K562 (cell line): ENCODE measurements at regions not wholly inside any gene's neighbourhood (a gene's known extent, or its start where the extent isn't known, plus 50 kb on each side); places are given as distances from the start of the nearest gene placed in this dataset.

Experiments used
- ATAC-seq: fragments of 200-7000 bp; cut with Tn5 transposase; 3 replicates; pipeline ENCODE4 v1.9.1; 2020; ENCODE audit warnings: moderate library complexity
- BruUV-seq: library from RNA; stranded (reverse); fragments of 400-500 nt; replicated peaks from 2 replicates; lab custom pipeline; 2021; lab: Mats Ljungman, UMichigan
- CTCF ChIA-PET: fragments of 300-600 bp; formaldehyde crosslinking; extraction: SDS; loops from one replicate; lab custom pipeline; 2021; ENCODE audit warnings: low intra/inter-chr PET ratio; lab: Yijun Ruan, JAX
- POLR2A ChIA-PET: fragments of 300-600, 350-650 bp; sonication (Branson Sonifier 250); formaldehyde crosslinking; extraction: SDS; loops from one replicate; lab custom pipeline; 2021; ENCODE audit warnings: antibody characterized with exemption, inconsistent platforms; lab: Yijun Ruan, JAX
- DNase-seq, 4 experiments: peaks; one replicate each; pipeline versions ENCODE4 v3.0.0 to v3.0.0-alpha.2; 2011 to 2018; ENCODE audit warnings: low spot score in 3 of 4, mixed read lengths in 3 of 4; ENCODE audit errors: extremely low read depth in 1 of 4
- FAIRE-seq: peaks from 2 replicates; lab custom pipeline; 2011; peaks lifted over from hg19 to GRCh38; lab: Jason Lieb, UNC
- H2AFZ ChIP-seq: 2 replicates; pipeline ENCODE4 v1.6.0; 2011; ENCODE audit warnings: low read depth, low read length, control low read depth, inconsistent platforms
- H3K27ac ChIP-seq: fragments of 200-600 bp; 3 replicates; pipeline ENCODE4 v1.8.0; 2011; ENCODE audit warnings: low read depth, mild to moderate bottlenecking, control low read depth, inconsistent platforms, low read length, moderate library complexity, mixed read lengths; ENCODE audit errors: extremely low read depth
- H3K27me3 ChIP-seq, 2 experiments: fragments of 300-600 bp in 1 of 2; 2 replicates in 1 of 2; 3 replicates in 1 of 2; pipeline versions ENCODE4 v1.6.0 to v1.8.0; 2011; ENCODE audit warnings: inconsistent platforms in 2 of 2, low read length in 2 of 2, mild to moderate bottlenecking in 1 of 2, mixed read lengths in 1 of 2, moderate library complexity in 1 of 2; ENCODE audit not compliant: control insufficient read depth in 2 of 2, insufficient read depth in 2 of 2
- H3K36me3 ChIP-seq: fragments of 300-600 bp; 3 replicates; pipeline ENCODE4 v1.8.0; 2011; ENCODE audit warnings: mild to moderate bottlenecking, low read length, inconsistent platforms; ENCODE audit not compliant: control insufficient read depth, insufficient read depth
- H3K4me1 ChIP-seq, 2 experiments: fragments of 200-600 bp in 1 of 2; replicated peaks in 1 of 2; 2 replicates in 1 of 2; 3 replicates in 1 of 2; pipeline versions ENCODE4 v1.5.1 to v1.8.0; 2011; ENCODE audit warnings: inconsistent platforms in 2 of 2, low read length in 2 of 2, mild to moderate bottlenecking in 1 of 2, mixed read lengths in 1 of 2, moderate library complexity in 1 of 2; ENCODE audit not compliant: control insufficient read depth in 2 of 2, insufficient read depth in 2 of 2
- H3K4me2 ChIP-seq: 2 replicates; pipeline ENCODE4 v1.6.1; 2011; ENCODE audit warnings: low read length, control low read depth, inconsistent platforms, mixed read lengths; ENCODE audit not compliant: insufficient read depth
- H3K4me3 ChIP-seq: fragments of 200-600 bp; sonication (generic), shearing (Covaris generic); 2 replicates; pipeline ENCODE4 v1.5.1; 2016; ENCODE audit warnings: control low read depth, inconsistent platforms
- H3K79me2 ChIP-seq: fragments of 200-600 bp; 3 replicates; pipeline ENCODE4 v1.8.0; 2011; ENCODE audit warnings: low read length, inconsistent platforms; ENCODE audit not compliant: control insufficient read depth, insufficient read depth
- H3K9ac ChIP-seq, 2 experiments: 2 replicates each; pipeline versions ENCODE4 v1.6.0 to v1.6.1; 2011; ENCODE audit warnings: low read depth in 2 of 2, low read length in 2 of 2, control low read depth in 1 of 2, inconsistent platforms in 1 of 2, mild to moderate bottlenecking in 1 of 2, mixed read lengths in 1 of 2; ENCODE audit not compliant: insufficient read depth in 1 of 2
- H3K9me1 ChIP-seq: one replicate; pipeline ENCODE4 v1.6.0; 2011; ENCODE audit warnings: inconsistent platforms, mild to moderate bottlenecking, low read length, moderate library complexity; ENCODE audit not compliant: control insufficient read depth, insufficient read depth
- H3K9me3 ChIP-seq: replicated peaks from 2 replicates; pipeline ENCODE4 v1.5.1; 2011; ENCODE audit warnings: low read depth, low read length, inconsistent platforms; ENCODE audit not compliant: control insufficient read depth, insufficient read depth
- H4K20me1 ChIP-seq: replicated peaks from 2 replicates; pipeline ENCODE4 v1.6.1; 2011; ENCODE audit warnings: low read length, inconsistent platforms, mixed read lengths; ENCODE audit not compliant: control insufficient read depth, insufficient read depth
- CC2D1A ChIP-seq: fragments of 450-650 bp; IDR thresholded peaks from 2 replicates; pipeline ENCODE4 v1.6.1; 2017; ENCODE audit warnings: mild to moderate bottlenecking
- FOS ChIP-seq: IDR thresholded peaks from 3 replicates; pipeline ENCODE4 v1.6.1; 2011; ENCODE audit not compliant: insufficient read length; ENCODE audit errors: extremely low read depth
- KLF13 ChIP-seq: fragments of 450-650 bp; IDR thresholded peaks from 2 replicates; pipeline ENCODE4 v1.6.1; 2016; ENCODE audit warnings: missing genetic modification characterization, low read depth, mild to moderate bottlenecking, missing compliant biosample characterization, moderate library complexity, borderline replicate concordance
- TGIF2 ChIP-seq: sonication (generic); formaldehyde crosslinking; IDR thresholded peaks from 2 replicates; pipeline ENCODE4 v1.8.1; 2022; ENCODE audit warnings: mild to moderate bottlenecking, missing genetic modification reagents, moderate library complexity
- ZNF23 ChIP-seq: fragments of 250-450 bp; sonication (Bioruptor Pico); IDR thresholded peaks from 2 replicates; pipeline ENCODE4 v1.4.0; 2020; ENCODE audit warnings: mild to moderate bottlenecking
- WGBS: fragments of 100-300 bp; shearing (Covaris generic); methylation state at CpG from one replicate; pipeline ENCODE4 v1.1.6; 2016; ENCODE audit warnings: low coverage, mixed read lengths; ENCODE audit not compliant: insufficient coverage; ENCODE audit errors: missing lambda C conversion rate; 5-methylcytosine and 5-hydroxymethylcytosine counted together
- in situ Hi-C: fragments of 300-500 bp; cut with MboI; formaldehyde crosslinking; loops from 4 replicates; pipeline ENCODE4 v1.15.0; 2018; ENCODE audit warnings: inconsistent platforms, mixed read lengths
- intact Hi-C: fragments of 100-400 bp; cut with micrococcal nuclease; formaldehyde crosslinking; loops from 2 replicates; pipeline ENCODE4 v1.14.2; 2022
- TF ChIP-seq, protein P1 (sequence below): IDR thresholded peaks from 2 replicates; pipeline ENCODE4 v1.6.1; 2014; ENCODE audit warnings: antibody characterized with exemption

DNA sequence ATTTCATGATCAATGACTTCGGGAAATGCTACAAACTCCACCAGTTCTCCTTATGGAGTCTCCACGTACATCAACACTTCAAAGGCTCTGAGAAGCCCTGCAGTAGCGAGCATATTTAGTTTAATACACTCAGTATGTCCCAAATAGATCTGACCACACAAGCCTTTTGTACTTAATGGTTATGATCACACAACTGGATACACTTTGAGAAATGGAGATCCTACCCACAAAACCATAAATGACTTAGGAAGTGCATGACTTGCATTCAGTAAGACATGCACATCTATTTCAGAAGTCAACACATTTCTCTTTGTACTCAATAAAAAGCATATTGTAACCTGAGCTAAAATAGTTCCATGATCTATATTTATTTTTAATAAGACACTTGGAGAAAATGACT is 103.6 kb upstream of the SPATA12 start:
- TF ChIP-seq KLF13 (tag), result no peak
- TF ChIP-seq FOS, result no peak
- TF ChIP-seq TGIF2, result no peak
- no peak for TF ChIP-seq CC2D1A
- Histone ChIP-seq H3K36me3 (no peaks in the 10 kb centered on the region), H4K20me1 (no peaks in the 10 kb centered on the region), H3K27me3 (no peaks in the 10 kb centered on the region; a peak in 2 of 5 replicates), H3K9me1 (no peaks in the 10 kb centered on the region), H3K4me2 (no peak overlapping the region), H2AFZ (no peak overlapping the region), H3K4me1 (no peaks in the 10 kb centered on the region; a peak in 1 of 5 replicates), H3K9me3 (no peaks in the 10 kb centered on the region), H3K27ac (no peak overlapping the region), H3K79me2 (no peaks in the 10 kb centered on the region), H3K4me3 (no peak overlapping the region), H3K9ac (no peak overlapping the region)
- WGBS, result 13% methylated on average over 3 of the region's 3 CpGs
- no peak for ATAC-seq
- POLR2A ChIA-PET, result no interaction called here
- FAIRE-seq, result no peak
- no TSS peak for BruUV-seq
- in situ Hi-C loops (no loop called here), intact Hi-C loops (no loop called here)
- DNase-seq, result no peak
- CTCF ChIA-PET, result no interaction called here

- no peak for FAIRE-seq
- H4K20me1 ChIP-seq, result no peaks in the 10 kb centered on the region
- no peak for TF ChIP-seq ZNF23 (CRISPR knock-in tag)
- TF ChIP-seq, protein P1, sequence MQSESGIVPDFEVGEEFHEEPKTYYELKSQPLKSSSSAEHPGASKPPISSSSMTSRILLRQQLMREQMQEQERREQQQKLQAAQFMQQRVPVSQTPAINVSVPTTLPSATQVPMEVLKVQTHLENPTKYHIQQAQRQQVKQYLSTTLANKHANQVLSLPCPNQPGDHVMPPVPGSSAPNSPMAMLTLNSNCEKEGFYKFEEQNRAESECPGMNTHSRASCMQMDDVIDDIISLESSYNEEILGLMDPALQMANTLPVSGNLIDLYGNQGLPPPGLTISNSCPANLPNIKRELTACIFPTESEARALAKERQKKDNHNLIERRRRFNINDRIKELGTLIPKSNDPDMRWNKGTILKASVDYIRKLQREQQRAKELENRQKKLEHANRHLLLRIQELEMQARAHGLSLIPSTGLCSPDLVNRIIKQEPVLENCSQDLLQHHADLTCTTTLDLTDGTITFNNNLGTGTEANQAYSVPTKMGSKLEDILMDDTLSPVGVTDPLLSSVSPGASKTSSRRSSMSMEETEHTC, result no peak
- TF ChIP-seq, all 486 proteins: peak for 0
- Histone ChIP-seq H3K4me1 (no peaks in the 10 kb centered on the region), H3K9ac (no peak overlapping the region), H3K79me2 (no peaks in the 10 kb centered on the region), H2AFZ (no peak overlapping the region), H3K27ac (no peak overlapping the region), H3K4me3 (no peak overlapping the region), H3K9me3 (no peaks in the 10 kb centered on the region), H3K9me1 (no peaks in the 10 kb centered on the region), H3K36me3 (no peaks in the 10 kb centered on the region), H3K4me2 (no peak overlapping the region), H3K27me3 (no peaks in the 10 kb centered on the region)
- no peak for ATAC-seq
- 16% methylated on average over 5 of the region's 5 CpGs for WGBS
- ChIA-PET CTCF (no interaction called here), POLR2A (no interaction called here)
- in situ Hi-C loops (no loop called here), intact Hi-C loops (no loop called here)
- no peak for DNase-seq
- no TSS peak for BruUV-seq
These were observed 104.9 kb upstream of the SPATA12 start for GRCh38 chr3:56955492-56956111.
